ENCODE measurements at regions not wholly inside any gene's neighbourhood (a gene's known extent, or its start where the extent isn't known, plus 50 kb on each side); places are given as distances from the start of the nearest gene placed in this dataset.

DNA sequence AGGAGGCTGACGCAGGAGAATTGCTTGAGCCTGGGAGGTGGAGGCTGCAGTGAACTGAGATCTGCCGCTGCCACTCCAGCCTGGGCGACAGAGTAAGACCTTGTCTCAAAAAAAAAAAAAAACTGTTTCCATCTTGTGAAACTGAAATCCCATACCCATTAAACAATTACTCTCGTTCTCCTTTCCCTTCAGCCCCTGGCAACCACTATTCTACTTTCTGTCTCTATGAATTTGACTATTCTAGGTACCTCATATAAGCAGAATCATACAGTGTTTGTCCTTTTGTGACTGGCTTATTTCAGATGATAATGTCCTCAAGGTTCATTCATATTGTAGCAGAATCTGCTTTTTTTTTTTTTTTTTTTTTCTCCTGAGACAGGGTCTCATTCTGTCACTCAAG, 51.5 kb upstream of the UBE2E1 start:
- TF ChIP-seq, protein P1, sequence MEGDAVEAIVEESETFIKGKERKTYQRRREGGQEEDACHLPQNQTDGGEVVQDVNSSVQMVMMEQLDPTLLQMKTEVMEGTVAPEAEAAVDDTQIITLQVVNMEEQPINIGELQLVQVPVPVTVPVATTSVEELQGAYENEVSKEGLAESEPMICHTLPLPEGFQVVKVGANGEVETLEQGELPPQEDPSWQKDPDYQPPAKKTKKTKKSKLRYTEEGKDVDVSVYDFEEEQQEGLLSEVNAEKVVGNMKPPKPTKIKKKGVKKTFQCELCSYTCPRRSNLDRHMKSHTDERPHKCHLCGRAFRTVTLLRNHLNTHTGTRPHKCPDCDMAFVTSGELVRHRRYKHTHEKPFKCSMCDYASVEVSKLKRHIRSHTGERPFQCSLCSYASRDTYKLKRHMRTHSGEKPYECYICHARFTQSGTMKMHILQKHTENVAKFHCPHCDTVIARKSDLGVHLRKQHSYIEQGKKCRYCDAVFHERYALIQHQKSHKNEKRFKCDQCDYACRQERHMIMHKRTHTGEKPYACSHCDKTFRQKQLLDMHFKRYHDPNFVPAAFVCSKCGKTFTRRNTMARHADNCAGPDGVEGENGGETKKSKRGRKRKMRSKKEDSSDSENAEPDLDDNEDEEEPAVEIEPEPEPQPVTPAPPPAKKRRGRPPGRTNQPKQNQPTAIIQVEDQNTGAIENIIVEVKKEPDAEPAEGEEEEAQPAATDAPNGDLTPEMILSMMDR (IDR thresholded peaks at IDR 0.05; ENCODE audit: insufficient read depth, low read depth, low read length) = no peak
- no peak for TF ChIP-seq EZH2 (IDR thresholded peaks at IDR 0.05; ENCODE audit: insufficient read depth, low read length)
